ENCODE measurements at regions not wholly inside any gene's neighbourhood (a gene's known extent, or its start where the extent isn't known, plus 50 kb on each side); places are given as distances from the start of the nearest gene placed in this dataset.

DNA sequence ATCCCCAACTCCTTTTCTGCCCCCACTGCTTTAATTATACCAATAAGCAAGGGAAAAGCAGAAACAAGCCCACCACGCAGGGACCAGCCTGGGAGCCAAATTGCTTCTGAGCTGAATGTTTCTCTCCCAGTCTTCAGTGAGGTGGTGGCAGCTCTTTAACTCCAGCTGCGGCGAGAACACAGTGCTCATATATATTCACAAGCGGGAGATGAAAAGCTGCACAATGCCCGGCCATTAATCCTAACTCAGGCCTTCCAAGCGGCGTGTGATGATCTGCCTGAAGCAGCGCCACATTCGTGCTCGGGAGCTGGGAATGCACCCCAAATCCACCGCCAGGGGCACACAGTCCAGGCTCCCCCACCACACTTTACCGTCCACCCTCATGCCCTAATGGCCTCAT lies 203.7 kb upstream of the SDK2 start:
- TF ChIP-seq POLR2A (IDR thresholded peaks at IDR 0.05; ENCODE audit: extremely low read depth, insufficient read length): no peak
- TF ChIP-seq, protein P1, sequence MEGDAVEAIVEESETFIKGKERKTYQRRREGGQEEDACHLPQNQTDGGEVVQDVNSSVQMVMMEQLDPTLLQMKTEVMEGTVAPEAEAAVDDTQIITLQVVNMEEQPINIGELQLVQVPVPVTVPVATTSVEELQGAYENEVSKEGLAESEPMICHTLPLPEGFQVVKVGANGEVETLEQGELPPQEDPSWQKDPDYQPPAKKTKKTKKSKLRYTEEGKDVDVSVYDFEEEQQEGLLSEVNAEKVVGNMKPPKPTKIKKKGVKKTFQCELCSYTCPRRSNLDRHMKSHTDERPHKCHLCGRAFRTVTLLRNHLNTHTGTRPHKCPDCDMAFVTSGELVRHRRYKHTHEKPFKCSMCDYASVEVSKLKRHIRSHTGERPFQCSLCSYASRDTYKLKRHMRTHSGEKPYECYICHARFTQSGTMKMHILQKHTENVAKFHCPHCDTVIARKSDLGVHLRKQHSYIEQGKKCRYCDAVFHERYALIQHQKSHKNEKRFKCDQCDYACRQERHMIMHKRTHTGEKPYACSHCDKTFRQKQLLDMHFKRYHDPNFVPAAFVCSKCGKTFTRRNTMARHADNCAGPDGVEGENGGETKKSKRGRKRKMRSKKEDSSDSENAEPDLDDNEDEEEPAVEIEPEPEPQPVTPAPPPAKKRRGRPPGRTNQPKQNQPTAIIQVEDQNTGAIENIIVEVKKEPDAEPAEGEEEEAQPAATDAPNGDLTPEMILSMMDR (IDR thresholded peaks at IDR 0.05; ENCODE audit: low read depth, low read length): no peak
